ENCODE measurements at regions not wholly inside any gene's neighbourhood (a gene's known extent, or its start where the extent isn't known, plus 50 kb on each side); places are given as distances from the start of the nearest gene placed in this dataset.

DNA sequence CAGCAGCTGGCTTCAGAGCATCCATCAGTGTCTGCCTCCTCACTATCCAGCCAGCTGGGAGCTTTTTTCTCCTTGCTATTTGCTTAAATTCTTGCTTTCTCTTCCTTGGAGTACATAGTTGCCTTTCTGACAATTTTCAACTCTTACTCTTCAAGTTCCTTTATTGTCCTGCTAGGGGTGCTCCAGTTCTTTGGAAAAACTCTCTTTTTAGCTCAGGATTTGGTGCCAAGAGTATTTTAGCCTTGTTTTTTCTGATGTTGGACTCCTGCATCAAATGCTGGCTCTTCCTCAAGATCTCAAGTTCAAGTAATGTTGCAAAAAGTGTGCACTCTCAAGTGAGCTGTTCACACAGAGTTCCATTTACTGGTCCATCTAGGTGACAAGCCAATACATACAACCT, 126.4 kb downstream of the KDR start:
- TF ChIP-seq POLR2AphosphoS5 (IDR thresholded peaks at IDR 0.05; ENCODE audit: low read depth, low read length) = no peak
- no peak for TF ChIP-seq POLR2A (IDR thresholded peaks at IDR 0.05; ENCODE audit: low read depth, low read length)
